Naive thymus-derived CD4-positive, alpha-beta T cell (primary cell): ENCODE measurements at regions not wholly inside any gene's neighbourhood (a gene's known extent, or its start where the extent isn't known, plus 50 kb on each side); places are given as distances from the start of the nearest gene placed in this dataset.

Experiments used
- ATAC-seq: fragments of 150-1000 bp; cut with Tn5 transposase; 2 replicates; pipeline ENCODE4 v1.10.0; 2021; ENCODE audit warnings: mild to moderate bottlenecking, moderate library complexity
- CTCF ChIA-PET: fragments of 350-600 bp; sonication (Branson Sonifier 250); formaldehyde crosslinking; loops from one replicate; lab custom pipeline; 2021; ENCODE audit warnings: antibody characterized with exemption; lab: Charles Lee
- POLR2A ChIA-PET: fragments of 350-600 bp; sonication (Branson Sonifier 250); formaldehyde crosslinking; loops from one replicate; lab custom pipeline; 2021; ENCODE audit warnings: antibody characterized with exemption, inconsistent platforms; lab: Charles Lee
- DNase-seq, 9 donors: peaks; one replicate each; pipeline versions ENCODE4 v3.0.0 to v3.0.0-alpha.2; 2020 to 2022; ENCODE audit warnings: mixed read lengths in 1 of 9
- H3K27ac ChIP-seq: one replicate; pipeline ENCODE4 v1.7.0; 2013; ENCODE audit warnings: mild to moderate bottlenecking, low read depth, low read length, moderate library complexity
- H3K27me3 ChIP-seq, 2 donors: one replicate each; pipeline ENCODE4 v1.7.0; 2013; ENCODE audit warnings: low read length in 2 of 2, mild to moderate bottlenecking in 2 of 2, moderate library complexity in 2 of 2; ENCODE audit not compliant: control insufficient read depth in 2 of 2, insufficient read depth in 2 of 2
- H3K36me3 ChIP-seq, 3 experiments: 1 replicate in 2 of 3; 2 replicates in 1 of 3; pipeline ENCODE4 v1.7.0; 2013; ENCODE audit warnings: low read length in 3 of 3, mild to moderate bottlenecking in 3 of 3, moderate library complexity in 1 of 3; ENCODE audit not compliant: insufficient read depth in 3 of 3, control insufficient read depth in 2 of 3
- H3K4me1 ChIP-seq, 2 donors: one replicate each; pipeline ENCODE4 v1.7.0; 2013; ENCODE audit warnings: low read length in 2 of 2, mild to moderate bottlenecking in 2 of 2, moderate library complexity in 1 of 2; ENCODE audit not compliant: control insufficient read depth in 2 of 2, insufficient read depth in 2 of 2
- H3K4me3 ChIP-seq: 2 replicates; pipeline ENCODE4 v1.7.0; 2013; ENCODE audit warnings: mild to moderate bottlenecking, low read length
- H3K9me3 ChIP-seq, 3 experiments: 1 replicate in 2 of 3; 2 replicates in 1 of 3; pipeline ENCODE4 v1.7.0; 2013; ENCODE audit warnings: low read length in 3 of 3; ENCODE audit not compliant: control insufficient read depth in 2 of 3
- H3K27ac Mint-ChIP-seq, 9 donors: one replicate each; pipeline ENCODE4 v1.8.0; 2020 to 2022; ENCODE audit warnings: mixed read lengths in 9 of 9, mild to moderate bottlenecking in 8 of 9, moderate library complexity in 5 of 9, inconsistent platforms in 2 of 9
- H3K27me3 Mint-ChIP-seq, 5 donors: one replicate each; pipeline ENCODE4 v1.8.0; 2021 to 2022; ENCODE audit warnings: mixed read lengths in 5 of 5, mild to moderate bottlenecking in 1 of 5
- H3K36me3 Mint-ChIP-seq, 5 donors: one replicate each; pipeline ENCODE4 v1.8.0; 2020 to 2022; ENCODE audit warnings: mixed read lengths in 5 of 5, mild to moderate bottlenecking in 3 of 5, inconsistent platforms in 1 of 5
- H3K4me1 Mint-ChIP-seq, 7 donors: one replicate each; pipeline ENCODE4 v1.8.0; 2020 to 2022; ENCODE audit warnings: mixed read lengths in 7 of 7, mild to moderate bottlenecking in 3 of 7, inconsistent platforms in 1 of 7
- H3K4me3 Mint-ChIP-seq, 10 donors: one replicate each; pipeline ENCODE4 v1.8.0; 2020 to 2022; ENCODE audit warnings: mild to moderate bottlenecking in 10 of 10, mixed read lengths in 10 of 10, moderate library complexity in 6 of 10, inconsistent platforms in 2 of 10
- H3K9me3 Mint-ChIP-seq, 11 donors: one replicate each; pipeline ENCODE4 v1.8.0; 2020 to 2022; ENCODE audit warnings: mixed read lengths in 11 of 11, mild to moderate bottlenecking in 4 of 11, inconsistent platforms in 1 of 11, moderate library complexity in 1 of 11
- intact Hi-C, 2 donors: fragments of 100-400 bp; cut with micrococcal nuclease; formaldehyde crosslinking; loops; one replicate each; pipeline ENCODE4 v1.15.1; 2023

DNA sequence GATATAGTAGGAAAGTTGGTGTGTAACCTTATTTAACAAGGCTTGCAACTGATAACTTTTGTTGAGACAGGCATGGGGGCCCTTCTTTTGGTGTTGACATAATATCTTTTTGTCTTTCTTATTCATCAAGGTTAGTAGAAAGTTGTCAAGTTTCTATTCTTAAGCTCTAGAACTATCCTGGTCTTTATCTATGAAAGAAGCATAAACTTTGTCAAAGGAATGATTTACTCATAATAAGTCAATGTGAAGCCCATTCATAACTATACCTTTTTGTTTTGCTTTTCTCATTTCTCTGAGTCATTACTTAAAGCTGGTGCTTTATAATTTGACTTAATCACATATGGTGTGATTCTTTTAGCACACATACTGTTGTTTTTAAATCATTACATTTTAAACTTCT is 312.4 kb downstream of the UTRN start:
- POLR2A ChIA-PET = no interaction called here
- H3K9me3 Mint-ChIP-seq = peaks cover 0 to 14% (median 1%) of the 10 kb centered on the region in 11 donors
- Histone ChIP-seq H3K4me3 (no peak overlapping the region), H3K27ac (no peak overlapping the region), H3K4me1 (peaks cover 0 to under 1% of the 10 kb centered on the region in 2 donors), H3K27me3 (no peaks in the 10 kb centered on the region), H3K9me3 (no peaks in the 10 kb centered on the region), H3K36me3 (no peaks in the 10 kb centered on the region)
- intact Hi-C loops = no loop called here
- peaks cover 11 to 54% (median 47%) of the 10 kb centered on the region in 5 donors for H3K36me3 Mint-ChIP-seq
- no peaks in the 10 kb centered on the region for H3K27me3 Mint-ChIP-seq
- DNase-seq (no peak), ATAC-seq (no peak)
- CTCF ChIA-PET = interaction anchor here (0.6 kb wide), 1 partner anchor 59 kb away, joined by 3 read pairs; no protein-coding TSS in a partner anchor
- no peak overlapping the region for H3K4me3 Mint-ChIP-seq
- peaks cover 22 to 59% (median 35%) of the 10 kb centered on the region in 7 donors for H3K4me1 Mint-ChIP-seq
- no peak overlapping the region for H3K27ac Mint-ChIP-seq

DNA sequence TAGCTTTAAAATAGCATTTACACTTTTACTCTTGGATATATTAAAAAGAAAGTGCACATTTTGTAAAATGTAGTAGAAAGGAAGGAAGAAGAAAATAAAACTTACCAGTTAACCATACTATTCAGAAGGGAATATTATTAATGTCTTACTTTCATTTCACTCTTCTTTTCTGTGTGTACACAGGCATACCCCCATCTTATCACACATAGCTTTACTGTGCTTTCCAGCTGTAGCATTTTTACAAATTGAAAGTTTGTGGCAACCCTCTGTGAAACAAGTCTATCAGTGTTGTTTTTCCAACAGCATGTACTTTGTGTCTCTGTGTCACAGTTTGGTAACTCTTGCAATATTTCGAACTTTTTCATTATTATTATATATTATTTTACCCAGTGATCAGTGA is 314.5 kb downstream of the UTRN start:
- H3K27ac ChIP-seq = no peak overlapping the region
- H3K4me1 ChIP-seq = peaks cover 3 to 15% of the 10 kb centered on the region in 2 donors
- ChIA-PET CTCF (no interaction called here), POLR2A (no interaction called here)
- H3K36me3 ChIP-seq = no peaks in the 10 kb centered on the region
- H3K27me3 ChIP-seq = no peaks in the 10 kb centered on the region
- no peak overlapping the region for H3K4me3 Mint-ChIP-seq
- no peak overlapping the region for H3K27ac Mint-ChIP-seq
- H3K4me3 ChIP-seq = no peak overlapping the region
- peaks cover 31 to 71% (median 46%) of the 10 kb centered on the region in 7 donors for H3K4me1 Mint-ChIP-seq
- H3K27me3 Mint-ChIP-seq = no peaks in the 10 kb centered on the region
- intact Hi-C loops = loop anchor here (2.0 to 5.0 kb wide), 2 partner anchors 17 to 73 kb away; no protein-coding TSS in a partner anchor
- ATAC-seq (no peak), DNase-seq (no peak)
- peaks cover 6 to 47% (median 43%) of the 10 kb centered on the region in 5 donors for H3K36me3 Mint-ChIP-seq
- peaks cover 0 to 11% (median 1%) of the 10 kb centered on the region in 11 donors for H3K9me3 Mint-ChIP-seq
- no peaks in the 10 kb centered on the region for H3K9me3 ChIP-seq

DNA sequence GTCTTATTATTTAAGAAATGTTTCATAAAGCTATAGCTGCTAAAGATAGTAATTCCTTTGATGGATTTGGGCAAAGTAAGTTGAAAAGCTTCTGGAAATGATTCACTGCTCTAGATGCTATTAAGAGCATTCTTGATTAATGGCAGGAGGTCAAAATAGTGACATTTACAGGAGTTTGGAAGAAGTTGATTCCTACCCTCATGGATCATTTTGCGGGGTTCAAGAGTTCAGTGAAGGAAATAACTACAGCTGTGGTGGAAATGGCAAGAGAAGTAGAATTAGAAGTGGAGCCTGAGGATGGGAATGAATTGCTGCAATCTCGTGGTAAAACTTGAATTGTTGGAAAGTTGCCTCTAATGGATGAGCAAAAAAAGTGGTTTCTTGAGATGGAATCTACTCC is 316.1 kb downstream of the UTRN start:
- Mint-ChIP-seq H3K4me1 (peaks cover 27 to 72% (median 53%) of the 10 kb centered on the region in 7 donors), H3K36me3 (peaks cover 6 to 46% (median 40%) of the 10 kb centered on the region in 5 donors), H3K27ac (no peak overlapping the region), H3K4me3 (peak overlapping the region in 3 of 10 donors; percentile 1 to 27 (median 17)), H3K27me3 (no peaks in the 10 kb centered on the region), H3K9me3 (peaks cover 0 to 11% (median 1%) of the 10 kb centered on the region in 11 donors)
- CTCF ChIA-PET = interaction anchor here (0.5 kb wide), 1 partner anchor 1186 kb away, joined by 3 read pairs; no protein-coding TSS in a partner anchor
- H3K9me3 ChIP-seq = no peaks in the 10 kb centered on the region
- ATAC-seq (no peak), DNase-seq (no peak)
- H3K27ac ChIP-seq = no peak overlapping the region
- intact Hi-C loops = loop anchor here (2.0 to 5.0 kb wide), 2 partner anchors 18 to 71 kb away; no protein-coding TSS in a partner anchor
- peaks cover 3 to 15% of the 10 kb centered on the region in 2 donors for H3K4me1 ChIP-seq
- H3K4me3 ChIP-seq = no peak overlapping the region
- POLR2A ChIA-PET = interaction anchor here (0.9 kb wide), 1 partner anchor 16 kb away, joined by 3 read pairs; no protein-coding TSS in a partner anchor
- no peaks in the 10 kb centered on the region for H3K36me3 ChIP-seq
- no peaks in the 10 kb centered on the region for H3K27me3 ChIP-seq

DNA sequence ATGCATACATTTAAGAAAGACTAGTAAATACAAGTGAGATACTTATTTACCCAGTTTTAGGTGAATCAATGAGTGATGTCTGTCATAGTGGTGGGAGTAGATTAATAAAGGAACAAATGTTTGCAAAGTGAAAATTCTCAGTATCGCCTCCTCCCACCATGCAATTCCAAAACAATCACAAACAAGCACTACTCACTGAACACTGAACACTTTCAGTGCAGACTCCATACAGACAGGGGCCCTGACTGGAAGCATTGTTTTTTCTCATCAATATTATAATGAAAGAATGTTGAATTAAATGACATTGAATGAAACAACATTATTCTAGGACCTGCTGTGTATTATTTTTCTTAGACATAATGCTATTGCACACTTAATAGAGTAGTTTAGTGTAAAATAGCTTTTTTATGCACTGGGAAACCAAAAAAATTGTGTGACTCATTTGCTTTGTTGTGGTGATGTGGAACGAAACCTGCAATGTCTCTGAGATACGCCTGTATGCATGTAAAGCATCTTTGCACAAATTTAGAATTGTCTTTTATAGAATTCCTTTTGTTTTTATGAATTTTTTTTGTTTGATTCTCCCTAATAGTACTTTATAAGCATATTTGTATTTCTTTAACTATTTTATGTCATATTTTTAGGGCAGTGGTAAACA is 317.5 kb downstream of the UTRN start:
- H3K36me3 Mint-ChIP-seq = peaks cover 6 to 53% (median 48%) of the 10 kb centered on the region in 5 donors
- DNase-seq (peak in 1 of 9 donors; percentile 9), ATAC-seq (no peak)
- H3K9me3 ChIP-seq = no peaks in the 10 kb centered on the region
- H3K4me1 ChIP-seq = peaks cover 3 to 15% of the 10 kb centered on the region in 2 donors
- POLR2A ChIA-PET = no interaction called here
- intact Hi-C loops = loop anchor here in 1 of 2 donors (1.0 to 5.0 kb wide), 2 partner anchors 19 to 70 kb away; no protein-coding TSS in a partner anchor
- peak overlapping the region in 9 of 10 donors; percentile 6 to 60 (median 32) for H3K4me3 Mint-ChIP-seq
- peaks cover 0 to 15% (median 1%) of the 10 kb centered on the region in 11 donors for H3K9me3 Mint-ChIP-seq
- CTCF ChIA-PET = no interaction called here
- peak overlapping the region in 1 of 9 donors; percentile 20 for H3K27ac Mint-ChIP-seq
- H3K27ac ChIP-seq = no peak overlapping the region
- no peaks in the 10 kb centered on the region for H3K27me3 Mint-ChIP-seq
- no peak overlapping the region for H3K4me3 ChIP-seq
- no peaks in the 10 kb centered on the region for H3K36me3 ChIP-seq
- peaks cover 33 to 83% (median 65%) of the 10 kb centered on the region in 7 donors for H3K4me1 Mint-ChIP-seq
- H3K27me3 ChIP-seq = no peaks in the 10 kb centered on the region

DNA sequence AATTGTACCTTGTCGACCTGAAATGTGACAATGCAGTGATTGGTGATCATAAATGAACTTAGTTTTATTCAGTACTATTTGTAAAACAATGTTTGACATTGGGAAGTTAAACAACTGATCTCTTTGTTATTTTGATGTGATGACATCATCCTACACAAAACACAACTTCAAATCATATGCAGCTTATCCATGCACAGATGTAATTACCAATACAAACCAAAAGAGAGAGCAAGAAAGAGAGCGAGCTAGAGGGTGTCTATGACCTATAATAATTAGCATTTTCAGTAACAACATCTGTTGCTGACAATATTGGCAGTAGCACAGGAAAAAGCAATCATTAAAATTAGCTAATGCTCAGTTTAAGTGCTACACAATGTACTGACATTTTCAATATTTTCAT is 320.9 kb downstream of the UTRN start:
- Histone ChIP-seq H3K27ac (no peak overlapping the region), H3K9me3 (no peaks in the 10 kb centered on the region), H3K36me3 (no peaks in the 10 kb centered on the region), H3K4me3 (no peak overlapping the region), H3K27me3 (no peaks in the 10 kb centered on the region), H3K4me1 (peaks cover 14 to 15% of the 10 kb centered on the region in 2 donors)
- intact Hi-C loops = no loop called here
- Mint-ChIP-seq H3K9me3 (peaks cover 0 to 11% (median 0%) of the 10 kb centered on the region in 11 donors), H3K4me3 (no peak overlapping the region), H3K27me3 (no peaks in the 10 kb centered on the region), H3K27ac (peak overlapping the region in 2 of 9 donors; percentile 55 to 56), H3K36me3 (peaks cover 5 to 48% (median 38%) of the 10 kb centered on the region in 5 donors), H3K4me1 (peaks cover 43 to 84% (median 68%) of the 10 kb centered on the region in 7 donors)
- ATAC-seq (no peak), DNase-seq (no peak)
- POLR2A ChIA-PET = no interaction called here
- CTCF ChIA-PET = interaction anchor here (0.6 kb wide), 1 partner anchor 375 kb away, joined by 3 read pairs; no protein-coding TSS in a partner anchor

DNA sequence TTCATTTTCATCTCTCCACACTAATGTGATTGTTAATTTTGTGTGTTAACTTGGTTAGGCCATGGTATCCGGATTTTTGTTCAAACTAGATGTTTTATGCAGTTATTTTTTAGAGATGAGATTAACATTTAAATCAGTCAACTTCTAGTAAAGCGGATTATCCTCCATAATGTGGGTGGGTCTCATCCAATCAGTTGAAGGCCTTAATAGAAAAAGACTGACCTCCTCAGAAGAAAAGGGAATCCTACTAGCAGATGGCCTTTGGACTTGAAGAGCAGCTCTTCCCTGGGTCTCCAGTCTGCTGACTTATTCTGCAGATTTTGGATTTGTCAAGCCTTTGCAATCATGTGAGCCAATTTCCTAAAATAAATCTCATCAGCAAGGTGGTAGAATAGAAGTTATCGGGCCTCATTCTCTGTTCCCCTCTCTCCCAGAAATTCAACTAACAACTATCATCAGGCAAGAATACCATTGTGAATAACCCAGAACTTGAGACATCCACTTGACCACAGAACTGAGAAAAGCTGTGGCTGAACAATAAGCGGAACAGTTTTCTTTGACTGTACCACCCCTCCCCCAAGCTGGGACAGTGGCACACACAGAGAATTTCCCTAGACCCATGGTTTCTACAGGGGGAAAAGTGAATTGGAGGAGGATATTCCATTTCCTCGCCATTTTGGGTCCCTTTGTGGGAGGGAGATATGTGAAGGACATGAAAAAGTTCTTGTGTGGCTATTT is 323.0 kb downstream of the UTRN start:
- Histone ChIP-seq H3K4me3 (no peak overlapping the region), H3K4me1 (peaks cover 8 to 12% of the 10 kb centered on the region in 2 donors), H3K27ac (no peak overlapping the region), H3K36me3 (peaks cover 0 to 6% (median 0%) of the 10 kb centered on the region in 3 experiments), H3K27me3 (no peaks in the 10 kb centered on the region), H3K9me3 (no peaks in the 10 kb centered on the region)
- Mint-ChIP-seq H3K27ac (peak overlapping the region in 2 of 9 donors; percentile 3 to 20), H3K36me3 (peaks cover 0 to 44% (median 38%) of the 10 kb centered on the region in 5 donors), H3K9me3 (peaks cover 0 to 8% (median 0%) of the 10 kb centered on the region in 11 donors), H3K4me3 (peak overlapping the region in 6 of 10 donors; percentile 5 to 54 (median 42)), H3K27me3 (no peaks in the 10 kb centered on the region), H3K4me1 (peaks cover 26 to 74% (median 59%) of the 10 kb centered on the region in 7 donors)
- ChIA-PET POLR2A (no interaction called here), CTCF (no interaction called here)
- no peak for DNase-seq
- intact Hi-C loops = no loop called here
- peak; percentile 34 for ATAC-seq
